Activated CD4-positive, CD25-positive, alpha-beta regulatory T cell treated with anti-CD3 and anti-CD28 coated beads, Interleukin-2, amount 50 U/mL, for 24 hours (primary cell): ENCODE measurements at regions not wholly inside any gene's neighbourhood (a gene's known extent, or its start where the extent isn't known, plus 50 kb on each side); places are given as distances from the start of the nearest gene placed in this dataset.
"Not testable (repeated sequence)": the region's sequence is repeated elsewhere in the genome, so short reads cannot be mapped to it uniquely, and the experiment has no call there.

ENCODE experiments used
- ATAC-seq, 2 donors: fragments of 150-1000 bp; cut with Tn5 transposase; one replicate each; pipeline ENCODE4 v1.10.0; 2021; ENCODE audit warnings: mild to moderate bottlenecking in 1 of 2, moderate library complexity in 1 of 2

GRCh38 chr1:90823686-90824085 is 106.6 kb upstream of the BARHL2 start:
- no peak for ATAC-seq

DNA sequence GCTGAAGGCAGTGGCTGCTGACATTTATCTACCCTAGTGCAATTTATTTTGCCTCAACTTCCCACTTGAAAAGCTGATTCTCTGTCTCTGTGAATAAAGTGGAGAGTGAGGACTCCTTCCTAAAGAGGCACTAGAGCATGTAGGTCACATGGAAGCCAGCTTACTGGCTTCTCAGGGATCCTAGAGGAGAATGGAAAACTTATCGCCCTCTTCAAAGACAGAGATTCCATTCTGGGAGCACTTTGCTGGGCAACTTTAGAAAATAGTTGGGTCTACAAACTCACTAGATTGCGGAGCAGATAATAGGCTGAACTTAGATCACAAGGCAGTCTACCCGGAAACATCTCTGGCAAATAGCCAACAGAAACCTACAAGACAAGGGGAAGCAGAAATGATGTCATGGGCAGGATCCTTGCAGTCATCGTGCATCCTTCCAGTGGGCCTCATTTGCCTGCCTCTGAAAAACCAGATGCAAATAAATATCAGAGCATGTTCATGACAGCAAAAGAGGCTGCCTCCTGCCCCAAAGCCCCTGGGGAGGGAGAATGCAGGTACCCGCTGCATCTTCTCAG is 104.8 kb upstream of the BARHL2 start:
- ATAC-seq = no peak

DNA sequence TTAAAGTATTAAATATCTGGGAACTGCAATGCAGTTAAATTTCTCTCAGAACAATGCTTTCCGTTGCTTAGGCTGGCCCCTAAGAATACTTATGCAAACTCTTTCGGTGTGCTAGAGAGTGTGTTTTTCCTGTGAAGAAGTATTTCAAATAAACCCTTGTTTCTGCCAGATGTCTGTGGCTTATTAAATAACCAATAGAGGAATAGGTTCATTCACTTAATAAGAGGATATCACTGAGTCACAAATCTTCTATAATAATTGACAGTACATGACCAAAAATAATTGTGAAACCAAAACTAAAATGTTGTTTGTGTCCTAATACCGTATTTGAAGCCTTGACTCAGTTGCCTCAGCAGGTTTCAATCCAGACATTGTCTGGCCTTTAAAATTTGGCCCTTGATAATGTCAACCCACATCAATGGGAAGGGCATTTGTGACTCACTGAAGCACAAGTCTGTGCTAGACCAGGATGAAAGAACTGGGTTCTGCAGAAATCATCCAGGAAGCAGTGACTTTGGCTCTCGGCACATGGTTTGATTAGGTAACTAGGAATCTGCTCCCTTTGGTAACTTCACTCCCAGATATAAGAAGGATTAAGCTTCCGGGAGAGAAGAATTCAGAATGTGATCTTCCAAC is 104.2 kb upstream of the BARHL2 start:
- ATAC-seq = no peak

DNA sequence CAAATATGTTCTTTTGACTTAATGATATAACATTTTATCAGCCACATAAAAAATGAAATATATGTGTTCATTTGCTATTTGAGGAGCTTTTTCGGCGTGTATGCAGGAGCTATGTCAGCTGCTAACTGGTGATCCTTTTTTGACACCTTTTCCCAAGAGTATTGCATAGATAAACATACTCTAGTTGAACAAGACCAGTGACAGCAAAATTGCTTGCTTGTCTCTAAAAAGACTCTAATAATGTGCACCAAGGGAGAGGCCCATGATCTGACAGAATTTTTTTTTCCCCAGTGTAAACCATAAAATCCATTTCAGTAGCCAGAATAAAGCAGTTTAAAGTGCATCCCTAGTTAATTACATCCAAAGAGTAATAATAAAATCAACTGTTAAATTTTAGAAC is 103.6 kb upstream of the BARHL2 start:
- no peak for ATAC-seq

GRCh38 chr1:90817399-90817798 is 100.3 kb upstream of the BARHL2 start:
- no peak for ATAC-seq

- ATAC-seq = not testable (repeated sequence)
These were observed 95.1 kb upstream of the BARHL2 start for GRCh38 chr1:90812237-90812636.

GRCh38 chr1:90811444-90811950 is 94.4 kb upstream of the BARHL2 start:
- not testable (repeated sequence) for ATAC-seq

DNA sequence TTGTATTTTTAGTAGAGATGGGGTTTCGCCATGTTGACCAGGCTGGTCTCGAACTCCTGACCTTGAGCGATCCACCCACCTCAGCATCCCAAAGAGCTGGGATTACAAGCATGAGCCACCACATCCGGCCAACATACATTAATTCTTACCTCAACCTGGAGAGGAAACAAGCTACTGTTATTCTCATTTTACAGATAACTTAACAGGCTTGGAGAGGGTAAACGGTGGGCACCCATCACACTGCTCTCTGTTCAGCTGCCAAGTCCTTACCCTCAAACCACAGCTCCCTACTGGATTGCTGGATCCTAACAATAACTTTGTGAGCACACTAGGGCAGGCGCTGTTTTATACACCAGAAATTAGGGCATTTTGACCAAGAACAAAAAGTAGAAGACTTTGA is 93.6 kb upstream of the BARHL2 start:
- no peak for ATAC-seq

DNA sequence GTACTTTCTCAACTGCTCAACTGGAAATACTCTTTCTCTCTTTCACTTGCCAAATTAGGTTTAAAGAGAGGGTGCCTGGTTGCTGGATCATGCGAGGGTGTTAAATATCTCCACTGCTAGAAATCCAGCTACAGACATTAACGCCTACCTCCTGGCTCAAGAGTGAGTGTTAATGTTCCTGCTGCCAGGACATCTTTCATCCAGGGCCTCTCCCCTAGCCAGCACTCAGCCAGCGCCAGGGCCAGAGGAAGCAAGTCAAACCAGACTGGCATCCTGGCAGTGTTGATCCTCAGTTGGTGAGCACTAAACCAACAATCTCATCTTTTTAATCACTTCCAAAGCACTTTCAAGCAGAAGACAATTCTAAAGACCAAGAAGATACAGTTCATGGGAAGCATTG is 92.9 kb upstream of the BARHL2 start:
- no peak for ATAC-seq

GRCh38 chr1:90809093-90809492 is 92.0 kb upstream of the BARHL2 start:
- no peak for ATAC-seq

DNA sequence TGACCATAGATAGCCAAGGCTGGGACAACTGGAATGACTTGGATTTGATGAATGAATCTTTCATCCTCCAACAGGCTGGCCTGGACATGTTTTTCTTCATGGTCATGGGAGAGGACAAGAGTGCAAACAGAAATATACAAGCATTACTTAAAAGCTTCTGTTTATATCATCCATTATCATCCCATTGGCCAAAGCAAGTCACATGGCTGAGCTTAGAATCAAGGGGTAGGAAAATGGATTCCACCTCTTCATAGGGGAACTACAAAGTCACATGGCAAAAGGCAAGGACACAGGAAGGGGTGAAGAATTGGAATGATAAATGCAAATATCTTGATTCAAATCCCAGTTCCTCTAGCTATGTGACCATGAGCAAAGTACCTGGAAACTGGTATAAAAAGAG is 90.2 kb upstream of the BARHL2 start:
- no peak for ATAC-seq

DNA sequence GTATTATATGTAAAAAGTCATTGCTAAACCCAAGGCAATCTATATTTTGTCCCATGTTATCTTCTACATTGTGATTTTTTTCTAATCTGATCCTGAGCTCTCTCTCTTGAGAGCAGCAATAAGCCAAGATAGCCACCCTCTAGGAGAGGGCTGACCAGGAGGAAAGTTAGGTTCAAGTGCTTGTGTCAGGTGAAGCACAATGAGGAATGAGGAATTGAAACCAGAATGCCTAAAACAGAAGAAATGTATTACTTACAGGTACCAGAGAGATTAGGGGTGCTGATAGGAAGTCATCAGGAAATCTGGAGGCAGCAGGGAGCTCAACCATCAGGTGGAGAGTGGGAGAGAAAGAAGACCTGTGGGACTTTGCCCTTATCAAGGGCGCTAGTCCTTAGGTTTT is 85.5 kb upstream of the BARHL2 start:
- ATAC-seq = no peak

- no peak for ATAC-seq
These were observed 83.1 kb upstream of the BARHL2 start for GRCh38 chr1:90800012-90800717.

DNA sequence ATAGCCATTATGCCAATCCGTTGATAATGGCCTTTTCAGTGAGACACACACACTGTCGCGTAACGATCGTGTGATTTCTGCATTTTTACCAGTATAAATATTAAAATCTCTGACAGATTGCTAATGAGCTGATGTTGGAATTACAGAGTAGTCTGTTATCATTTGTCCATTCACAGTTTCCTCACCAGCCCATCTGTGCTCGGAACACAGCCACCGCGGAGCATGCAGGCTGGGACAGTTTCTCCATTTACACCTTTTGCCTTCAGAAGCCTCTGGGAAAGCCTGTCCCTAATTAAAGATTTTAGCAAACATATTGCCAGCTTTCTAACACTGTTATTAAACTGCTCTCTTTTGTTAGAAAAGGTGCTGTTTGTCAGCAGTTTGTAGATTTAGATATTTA is 82.2 kb upstream of the BARHL2 start:
- ATAC-seq = no peak

GRCh38 chr1:90798883-90799282 is 81.8 kb upstream of the BARHL2 start:
- no peak for ATAC-seq

DNA sequence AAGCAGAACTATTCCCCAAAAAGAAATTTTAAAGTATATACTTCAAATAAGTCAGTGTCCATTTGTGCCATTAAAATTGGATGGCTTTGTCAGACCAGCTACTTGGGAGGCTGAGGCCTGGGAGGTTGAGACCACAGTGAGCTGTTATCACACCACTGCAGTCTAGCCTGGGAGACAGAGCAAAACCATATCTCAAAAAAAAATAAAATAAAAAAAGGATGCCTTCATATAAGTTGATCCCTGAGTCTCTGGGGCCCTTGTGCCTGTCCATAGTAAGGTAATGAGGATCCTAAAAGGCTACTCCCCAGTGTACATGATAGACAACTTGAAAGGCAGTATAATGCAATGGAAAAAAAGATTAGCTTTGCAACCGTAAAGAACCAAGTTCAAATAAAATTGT is 81.2 kb upstream of the BARHL2 start:
- ATAC-seq = no peak

DNA sequence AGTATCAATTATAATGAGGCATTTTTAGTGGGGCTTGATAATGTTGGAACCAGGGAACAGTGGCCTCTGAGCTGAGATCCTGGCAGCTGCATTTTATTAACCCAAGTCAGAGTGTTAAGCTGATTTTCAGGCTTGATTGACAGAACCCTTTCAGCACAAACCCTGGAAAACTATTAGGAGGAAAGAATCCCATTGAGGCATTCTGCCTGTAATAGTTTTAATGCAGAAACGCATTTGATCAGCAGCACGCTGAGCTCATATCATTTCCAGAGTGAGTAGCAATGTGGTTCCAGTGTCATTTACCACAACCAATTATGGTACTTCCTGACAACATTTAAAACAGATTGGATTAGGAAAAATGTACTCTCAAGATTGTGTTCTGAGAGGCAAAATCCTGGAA is 78.3 kb upstream of the BARHL2 start:
- ATAC-seq = no peak

DNA sequence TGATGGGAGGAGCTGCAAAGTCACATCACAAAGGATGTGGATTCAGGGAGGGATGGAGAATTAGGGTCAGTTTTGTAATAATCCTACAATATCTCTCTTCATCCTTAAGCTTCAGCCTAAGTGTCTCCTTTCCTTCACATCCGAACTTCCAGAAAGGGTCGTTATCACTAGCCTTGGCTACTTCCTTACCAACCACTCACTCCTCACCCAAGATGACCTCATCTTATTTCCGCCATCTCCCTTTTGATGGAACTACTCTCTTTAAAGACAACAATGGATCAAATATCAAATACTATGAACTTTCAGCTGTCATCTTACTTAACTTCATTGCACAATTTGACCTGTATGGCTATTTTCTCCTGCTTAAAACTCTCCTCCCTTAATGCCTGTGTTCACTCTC is 69.6 kb upstream of the BARHL2 start:
- no peak for ATAC-seq

DNA sequence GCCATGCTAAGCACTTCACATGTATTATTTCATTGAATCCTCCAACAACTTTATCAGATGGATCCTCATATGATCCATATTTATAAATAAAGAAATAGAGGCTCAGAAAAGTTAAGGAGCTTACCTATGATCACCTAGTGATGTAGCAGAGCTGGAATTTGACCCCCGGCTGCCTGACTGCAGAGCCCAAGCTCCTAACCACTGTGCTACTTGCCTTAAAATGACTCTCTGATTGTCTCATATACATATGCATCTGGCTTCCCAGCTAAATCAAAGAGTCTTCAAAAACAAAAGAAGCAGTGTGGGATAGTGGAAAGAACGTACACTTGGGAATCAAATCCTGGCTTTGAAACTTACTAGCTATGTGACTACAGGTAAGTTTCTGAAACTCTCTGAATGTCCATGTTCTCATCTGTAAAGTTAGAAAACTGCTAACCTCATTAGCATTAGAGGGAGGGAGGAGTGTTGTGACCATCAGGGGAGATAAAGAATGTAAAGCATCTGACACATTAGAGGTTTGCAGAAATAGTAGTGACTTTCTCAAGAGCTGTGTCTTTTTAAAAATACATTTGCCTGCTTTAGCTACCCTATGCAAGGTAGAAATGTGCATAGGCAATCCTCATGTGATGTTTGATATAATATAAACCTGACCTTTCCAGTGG is 67.2 kb upstream of the BARHL2 start:
- ATAC-seq = no peak

- ATAC-seq = no peak
These were observed 66.1 kb upstream of the BARHL2 start for GRCh38 chr1:90783181-90783580.

DNA sequence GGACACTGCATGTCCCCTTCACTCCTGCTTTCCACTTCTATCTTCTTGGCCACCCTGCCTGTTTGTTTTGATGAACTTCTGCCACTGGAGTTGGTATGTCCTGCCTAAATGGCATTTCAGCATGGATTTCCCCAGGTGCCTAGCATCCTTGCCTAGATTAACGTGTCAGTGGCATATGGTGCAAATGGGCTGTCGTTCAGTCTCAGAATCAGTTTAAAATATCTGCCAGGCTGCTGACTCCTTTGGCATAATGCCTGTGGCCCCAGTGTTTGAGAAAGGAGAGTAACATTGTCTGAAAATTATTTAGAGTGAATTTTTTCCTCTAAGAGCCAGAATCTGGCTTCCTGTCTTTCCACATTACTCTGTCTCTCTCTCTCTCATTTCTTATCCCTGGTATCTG is 64.9 kb upstream of the BARHL2 start:
- ATAC-seq = no peak

DNA sequence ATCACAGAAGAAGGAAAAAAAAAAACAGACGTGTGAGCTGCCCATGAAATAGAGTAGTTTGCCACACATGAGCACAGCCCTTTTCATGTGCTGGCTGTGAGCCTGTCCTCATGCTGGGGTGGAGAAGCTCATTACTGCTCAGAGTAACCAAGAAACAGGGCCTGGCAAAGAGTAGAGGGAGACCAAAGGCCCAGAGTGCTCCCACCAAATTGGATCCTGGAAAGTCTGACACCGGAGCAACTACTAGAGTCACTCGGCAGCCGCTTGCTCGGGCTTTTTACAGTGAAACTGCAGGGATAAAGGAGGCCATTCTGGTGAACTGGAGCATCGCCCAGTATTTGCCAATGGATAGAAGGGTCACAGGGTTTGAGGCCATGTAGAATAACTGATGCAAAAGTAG is 64.4 kb upstream of the BARHL2 start:
- ATAC-seq = no peak

DNA sequence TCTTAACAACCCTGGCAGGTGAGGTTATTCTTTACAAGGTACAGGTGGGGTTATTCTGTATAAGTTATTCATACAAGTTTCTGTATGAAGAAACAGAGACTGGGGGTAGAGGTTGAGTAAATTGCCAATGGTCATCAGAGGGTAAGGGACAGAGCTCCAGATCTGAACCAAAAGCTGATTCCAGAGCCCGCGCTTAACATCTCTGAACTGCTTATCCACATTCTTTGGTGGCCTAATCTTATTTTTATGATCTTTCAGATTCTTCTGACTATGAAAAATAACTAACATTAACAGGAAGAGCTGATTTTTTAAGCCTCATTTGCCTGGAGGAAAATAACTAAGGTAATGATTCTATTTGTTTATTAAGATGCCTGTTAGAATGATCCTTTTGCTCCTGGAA is 63.9 kb upstream of the BARHL2 start:
- ATAC-seq = no peak

DNA sequence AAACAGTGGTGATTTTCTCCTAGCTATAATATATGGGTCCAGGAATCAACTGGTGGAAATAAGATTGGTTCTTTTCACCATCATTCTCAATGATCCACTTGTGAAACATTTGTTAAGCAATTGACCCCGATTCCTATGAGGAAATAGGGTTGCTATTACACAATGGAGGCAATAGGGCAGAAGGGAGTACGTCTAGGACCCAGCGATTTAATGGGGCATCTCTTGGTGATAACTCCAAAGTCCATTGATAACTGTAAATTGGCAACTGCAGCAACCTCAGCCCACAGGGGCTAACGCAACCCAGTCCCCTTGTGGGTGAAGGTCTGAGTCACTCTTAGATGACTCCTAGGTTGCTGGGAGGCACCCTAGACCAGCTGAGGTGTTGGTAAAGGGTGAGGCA is 62.5 kb upstream of the BARHL2 start:
- ATAC-seq = no peak
